ENCODE measurements at regions not wholly inside any gene's neighbourhood (a gene's known extent, or its start where the extent isn't known, plus 50 kb on each side); places are given as distances from the start of the nearest gene placed in this dataset.

DNA sequence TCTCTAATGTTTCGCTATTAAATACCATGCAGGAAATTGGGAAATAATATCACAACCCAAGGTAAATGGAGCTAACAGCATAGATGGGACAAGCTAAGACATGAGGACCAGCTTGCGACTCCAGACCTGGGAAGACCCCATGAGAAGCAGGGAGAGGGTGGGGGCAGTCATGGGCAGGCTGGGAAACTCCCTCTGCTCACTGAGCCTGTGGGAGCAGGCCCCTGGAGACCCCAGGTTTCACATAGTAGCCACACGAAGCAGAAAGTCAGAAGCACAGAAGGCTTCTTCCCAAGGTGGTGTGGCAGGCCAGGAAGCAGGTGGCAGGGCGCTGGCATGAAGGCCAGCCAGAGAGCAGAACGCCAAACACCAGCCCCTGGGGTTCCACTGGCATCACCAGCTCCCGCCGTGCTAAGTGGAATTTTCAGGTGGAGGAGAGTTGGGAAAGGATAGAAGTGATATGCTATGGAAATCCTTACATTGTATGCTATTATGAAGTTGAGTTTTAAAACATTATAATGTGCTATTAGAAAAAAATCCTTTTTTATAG, 99.9 kb upstream of the RNF32 start:
- TF ChIP-seq POLR2A (IDR thresholded peaks at IDR 0.05) (no peak), EP300 (IDR thresholded peaks at IDR 0.05) (no peak), POLR2AphosphoS5 (IDR thresholded peaks at IDR 0.05) (no peak)
- TF ChIP-seq, protein P1, sequence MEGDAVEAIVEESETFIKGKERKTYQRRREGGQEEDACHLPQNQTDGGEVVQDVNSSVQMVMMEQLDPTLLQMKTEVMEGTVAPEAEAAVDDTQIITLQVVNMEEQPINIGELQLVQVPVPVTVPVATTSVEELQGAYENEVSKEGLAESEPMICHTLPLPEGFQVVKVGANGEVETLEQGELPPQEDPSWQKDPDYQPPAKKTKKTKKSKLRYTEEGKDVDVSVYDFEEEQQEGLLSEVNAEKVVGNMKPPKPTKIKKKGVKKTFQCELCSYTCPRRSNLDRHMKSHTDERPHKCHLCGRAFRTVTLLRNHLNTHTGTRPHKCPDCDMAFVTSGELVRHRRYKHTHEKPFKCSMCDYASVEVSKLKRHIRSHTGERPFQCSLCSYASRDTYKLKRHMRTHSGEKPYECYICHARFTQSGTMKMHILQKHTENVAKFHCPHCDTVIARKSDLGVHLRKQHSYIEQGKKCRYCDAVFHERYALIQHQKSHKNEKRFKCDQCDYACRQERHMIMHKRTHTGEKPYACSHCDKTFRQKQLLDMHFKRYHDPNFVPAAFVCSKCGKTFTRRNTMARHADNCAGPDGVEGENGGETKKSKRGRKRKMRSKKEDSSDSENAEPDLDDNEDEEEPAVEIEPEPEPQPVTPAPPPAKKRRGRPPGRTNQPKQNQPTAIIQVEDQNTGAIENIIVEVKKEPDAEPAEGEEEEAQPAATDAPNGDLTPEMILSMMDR (IDR thresholded peaks at IDR 0.05), result no peak
